Femur (tissue), 1 donor: ENCODE measurements at regions not wholly inside any gene's neighbourhood (a gene's known extent, or its start where the extent isn't known, plus 50 kb on each side); places are given as distances from the start of the nearest gene placed in this dataset.
"Not testable (repeated sequence)": the region's sequence is repeated elsewhere in the genome, so short reads cannot be mapped to it uniquely, and the experiment has no call there.

ENCODE experiments used
- DNase-seq: peaks from one replicate; pipeline ENCODE4 v3.0.0-alpha.2; 2017

- no peak for DNase-seq
Measured at GRCh38 chr2:163934131-163934530, 198.3 kb upstream of the FIGN start.

- DNase-seq: no peak
Measured at GRCh38 chr2:163919717-163920116, 183.9 kb upstream of the FIGN start.

- DNase-seq: not testable (repeated sequence)
Measured at GRCh38 chr2:163914486-163914885, 178.7 kb upstream of the FIGN start.

GRCh38 chr2:163913532-163913944, 177.7 kb upstream of the FIGN start:
- DNase-seq: not testable (repeated sequence)

- DNase-seq: no peak
Measured at GRCh38 chr2:163909411-163910080, 173.7 kb upstream of the FIGN start.

- no peak for DNase-seq
Measured at GRCh38 chr2:163906410-163906809, 170.6 kb upstream of the FIGN start.

- DNase-seq: no peak
Measured at GRCh38 chr2:163897799-163898198, 162.0 kb upstream of the FIGN start.

GRCh38 chr2:163893444-163893843, 157.6 kb upstream of the FIGN start:
- not testable (repeated sequence) for DNase-seq

- DNase-seq: no peak
Measured at GRCh38 chr2:163888591-163888990, 152.8 kb upstream of the FIGN start.

GRCh38 chr2:163887182-163887581, 151.4 kb upstream of the FIGN start:
- no peak for DNase-seq

- no peak for DNase-seq
Measured at GRCh38 chr2:163884416-163884815, 148.6 kb upstream of the FIGN start.

- DNase-seq: no peak
Measured at GRCh38 chr2:163878718-163879117, 142.9 kb upstream of the FIGN start.

GRCh38 chr2:163877316-163877715, 141.5 kb upstream of the FIGN start:
- DNase-seq: no peak

- DNase-seq: no peak
Measured at GRCh38 chr2:163863073-163863472, 127.3 kb upstream of the FIGN start.

GRCh38 chr2:163859951-163860350, 124.1 kb upstream of the FIGN start:
- DNase-seq: no peak

GRCh38 chr2:163856941-163857340, 121.1 kb upstream of the FIGN start:
- no peak for DNase-seq

GRCh38 chr2:163852616-163853015, 116.8 kb upstream of the FIGN start:
- no peak for DNase-seq

- DNase-seq: no peak
Measured at GRCh38 chr2:163849756-163850435, 114.1 kb upstream of the FIGN start.

GRCh38 chr2:163838890-163839289, 103.1 kb upstream of the FIGN start:
- no peak for DNase-seq

- no peak for DNase-seq
Measured at GRCh38 chr2:163836167-163836566, 100.4 kb upstream of the FIGN start.

- DNase-seq: no peak
Measured at GRCh38 chr2:163834841-163835240, 99.0 kb upstream of the FIGN start.

- DNase-seq: no peak
Measured at GRCh38 chr2:163834221-163834620, 98.4 kb upstream of the FIGN start.

GRCh38 chr2:163828771-163829170, 93.0 kb upstream of the FIGN start:
- DNase-seq: no peak

- no peak for DNase-seq
Measured at GRCh38 chr2:163822033-163822432, 86.2 kb upstream of the FIGN start.
